Inflammatory macrophage treated with lipopolysaccharide for 1 hour (primary cell): ENCODE measurements at regions not wholly inside any gene's neighbourhood (a gene's known extent, or its start where the extent isn't known, plus 50 kb on each side); places are given as distances from the start of the nearest gene placed in this dataset.
"Not testable (repeated sequence)": the region's sequence is repeated elsewhere in the genome, so short reads cannot be mapped to it uniquely, and the experiment has no call there.

ENCODE experiments used
- DNase-seq, 2 donors: peaks; one replicate each; pipeline ENCODE4 v3.0.0-alpha.2; 2020 to 2022

GRCh38 chr1:203999618-204000017 is 73.3 kb upstream of the SOX13 start:
- DNase-seq = no peak

DNA sequence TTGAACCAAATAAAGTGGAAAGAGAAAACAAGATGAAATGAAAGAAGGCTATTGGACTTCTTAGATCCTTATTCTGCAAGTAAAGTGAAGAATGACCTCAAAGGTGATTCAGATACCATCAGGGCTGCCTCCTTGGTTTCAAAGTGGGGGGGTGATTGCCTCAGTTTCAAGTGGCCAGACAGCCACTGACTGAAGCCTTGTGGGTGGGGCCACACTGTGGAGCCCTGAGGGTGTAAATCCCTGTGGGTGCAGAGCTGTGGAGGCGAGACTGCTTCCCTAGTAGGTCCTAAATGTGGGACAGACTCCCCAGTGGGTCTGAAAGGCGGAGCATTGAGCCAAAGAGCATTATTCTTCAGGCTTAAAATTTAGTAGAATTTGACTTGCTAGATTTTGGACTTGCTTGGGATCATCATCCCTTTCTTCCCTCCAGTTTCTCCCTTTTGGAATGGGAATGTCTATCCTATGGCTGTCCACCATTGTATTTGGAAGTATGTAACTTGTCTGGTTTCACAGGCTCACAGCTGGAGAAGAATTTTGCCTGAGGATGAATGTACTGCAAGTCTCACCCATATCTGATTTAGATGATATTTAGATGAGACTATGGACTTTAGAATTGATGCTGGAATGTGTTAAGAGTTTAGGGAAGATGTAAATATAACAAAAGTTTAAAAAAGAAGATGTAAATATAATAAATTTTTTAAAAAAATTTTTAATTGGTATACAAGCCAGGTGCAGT is 71.6 kb upstream of the SOX13 start:
- DNase-seq = no peak

DNA sequence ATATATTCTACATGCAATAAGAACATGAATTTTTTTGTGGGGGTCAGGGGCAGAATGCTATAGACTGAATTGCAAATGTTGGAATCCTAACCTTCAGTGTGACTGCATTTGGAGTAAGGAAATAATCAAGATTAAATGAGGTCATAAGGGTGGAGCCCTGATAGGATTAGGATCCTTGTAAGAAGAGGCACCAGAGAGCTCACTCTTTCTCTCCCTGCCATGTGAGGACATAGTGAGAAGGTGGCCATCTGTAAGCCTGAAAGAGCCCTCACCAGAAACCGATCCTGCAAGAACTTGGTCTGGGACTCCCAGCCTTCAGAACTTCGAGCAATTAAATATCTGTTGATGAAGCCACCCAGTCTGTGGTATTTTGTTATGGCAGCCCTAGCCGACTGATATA is 70.3 kb upstream of the SOX13 start:
- no peak for DNase-seq

DNA sequence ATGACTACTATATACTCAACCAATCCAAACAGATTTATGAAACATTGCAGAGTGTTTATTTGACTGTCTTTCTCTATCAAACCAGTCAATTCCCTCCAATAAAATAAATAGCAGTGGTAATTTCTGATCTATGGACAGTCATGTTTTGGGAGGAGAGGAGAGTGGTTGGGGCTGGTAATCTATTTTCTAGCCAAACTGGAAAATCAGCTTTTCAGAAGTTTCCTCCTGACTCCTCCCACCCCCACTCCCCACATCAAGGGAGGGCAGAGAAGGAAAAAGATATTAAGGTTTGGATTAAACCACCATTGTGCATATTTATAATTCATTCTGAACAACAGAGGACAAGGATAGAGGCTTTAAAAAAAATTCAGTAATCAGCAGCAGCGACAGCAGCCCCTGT is 69.4 kb upstream of the SOX13 start:
- DNase-seq = no peak

GRCh38 chr1:204011426-204011825 is 61.5 kb upstream of the SOX13 start:
- DNase-seq = no peak

DNA sequence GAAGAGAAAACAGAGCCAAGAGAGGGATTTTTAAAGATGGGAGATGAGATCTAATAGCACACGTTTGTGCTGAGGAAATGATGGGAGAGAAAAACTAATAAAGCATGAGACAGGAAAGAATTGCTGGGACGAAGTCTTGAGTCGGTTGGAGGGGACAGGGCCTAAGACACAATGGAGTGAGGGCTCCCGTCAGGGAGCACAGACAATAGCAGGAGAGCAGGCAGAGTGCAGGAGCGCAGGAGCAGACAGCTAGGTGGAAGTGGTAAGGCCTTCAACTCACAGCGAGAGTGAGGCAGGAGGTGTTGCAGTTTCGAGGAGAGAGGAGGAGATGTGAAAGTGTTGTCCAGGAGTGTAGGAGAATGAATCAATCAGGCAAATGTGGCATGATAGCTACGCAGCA is 59.9 kb upstream of the SOX13 start:
- no peak for DNase-seq

- no peak for DNase-seq
Measured at GRCh38 chr1:204014336-204014735, 58.6 kb upstream of the SOX13 start.

DNA sequence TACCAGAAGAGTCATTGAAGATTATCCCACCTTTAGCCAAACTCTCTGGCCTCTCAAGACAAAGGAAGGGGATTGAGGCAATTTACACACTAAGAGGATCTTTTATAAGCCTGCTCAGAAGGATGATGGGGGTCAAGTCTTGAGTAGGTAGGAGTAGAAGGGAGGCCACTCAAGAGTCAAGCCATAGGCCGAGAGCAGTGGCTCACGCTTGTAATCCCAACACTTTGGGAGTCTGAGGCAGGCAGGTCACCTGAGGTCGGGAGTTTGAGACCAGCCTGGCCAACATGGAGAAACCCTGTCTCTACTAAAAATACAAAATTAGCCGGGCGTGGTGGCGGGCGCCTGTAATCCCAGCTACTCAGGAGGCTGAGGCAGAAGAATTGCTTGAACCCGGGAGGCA is 58.0 kb upstream of the SOX13 start:
- not testable (repeated sequence) for DNase-seq

DNA sequence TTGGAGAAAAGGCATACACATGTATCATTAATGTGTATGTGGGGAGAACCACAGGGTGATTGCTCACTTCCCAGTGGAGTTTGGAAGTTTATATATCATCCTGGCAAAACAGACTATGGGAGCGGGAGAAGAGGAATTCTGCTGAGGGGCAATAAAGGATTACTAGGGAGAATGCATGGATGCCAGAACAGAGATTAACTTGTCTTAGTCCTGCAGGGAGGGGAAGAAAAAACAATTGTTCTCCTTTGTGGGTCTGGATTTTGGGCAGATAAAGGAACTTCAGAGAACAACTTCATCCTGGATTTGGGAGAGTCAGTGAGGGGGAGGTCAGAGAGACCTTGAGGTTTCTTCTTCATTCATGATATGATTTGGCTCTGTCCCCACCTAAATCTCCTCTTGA is 55.9 kb upstream of the SOX13 start:
- no peak for DNase-seq

DNA sequence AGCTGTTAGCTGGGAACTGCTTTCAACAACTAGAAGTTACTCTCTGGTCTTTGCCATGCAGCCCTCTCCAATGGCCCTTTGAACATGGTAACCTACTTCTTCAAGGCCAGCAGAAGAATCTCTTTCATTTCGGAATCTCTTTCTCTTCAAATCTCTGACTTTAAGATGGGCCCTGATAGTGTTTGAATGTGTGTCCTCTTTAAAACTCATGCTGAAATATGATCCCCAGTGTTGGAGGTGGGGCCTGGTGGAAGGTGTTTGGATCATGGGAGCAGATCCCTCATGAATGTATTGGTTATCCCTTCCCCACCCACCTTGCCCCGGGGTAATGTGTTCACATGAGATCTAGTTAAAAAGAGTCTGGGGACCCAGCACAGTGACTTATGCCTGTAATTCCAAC is 54.5 kb upstream of the SOX13 start:
- DNase-seq = no peak
